ENCODE measurements at regions not wholly inside any gene's neighbourhood (a gene's known extent, or its start where the extent isn't known, plus 50 kb on each side); places are given as distances from the start of the nearest gene placed in this dataset.

DNA sequence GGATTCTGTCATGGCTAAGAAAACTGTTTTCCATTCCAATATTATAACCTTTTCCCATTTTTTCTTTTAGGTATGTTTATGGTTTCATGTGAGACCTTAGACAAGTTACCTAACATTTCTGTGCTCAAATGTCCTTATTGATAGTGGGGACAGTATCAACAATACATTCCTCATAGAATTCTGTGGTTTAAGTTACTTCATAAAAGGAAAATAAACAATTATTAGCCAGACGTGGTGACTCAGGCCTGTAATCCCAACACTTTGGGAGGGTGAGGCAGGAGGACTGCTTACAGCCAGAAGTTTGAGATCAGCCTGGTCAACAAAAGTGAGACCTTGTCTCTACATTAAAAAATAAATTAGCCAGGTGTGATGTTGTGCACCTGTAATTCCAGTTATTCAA lies 436.8 kb upstream of the CNTN4 start:
- Mint-ChIP-seq H3K9me3 (ENCODE audit: low read depth) (peaks cover 11% of the 10 kb centered on the region), H3K36me3 (ENCODE audit: low read depth) (no peaks in the 10 kb centered on the region), H3K27me3 (ENCODE audit: low read depth) (no peaks in the 10 kb centered on the region), H3K27ac (ENCODE audit: unreplicated experiment) (no peak overlapping the region), H3K4me1 (ENCODE audit: low read depth) (no peaks in the 10 kb centered on the region), H3K4me3 (ENCODE audit: unreplicated experiment) (no peak overlapping the region)
- TF ChIP-seq, protein P1, sequence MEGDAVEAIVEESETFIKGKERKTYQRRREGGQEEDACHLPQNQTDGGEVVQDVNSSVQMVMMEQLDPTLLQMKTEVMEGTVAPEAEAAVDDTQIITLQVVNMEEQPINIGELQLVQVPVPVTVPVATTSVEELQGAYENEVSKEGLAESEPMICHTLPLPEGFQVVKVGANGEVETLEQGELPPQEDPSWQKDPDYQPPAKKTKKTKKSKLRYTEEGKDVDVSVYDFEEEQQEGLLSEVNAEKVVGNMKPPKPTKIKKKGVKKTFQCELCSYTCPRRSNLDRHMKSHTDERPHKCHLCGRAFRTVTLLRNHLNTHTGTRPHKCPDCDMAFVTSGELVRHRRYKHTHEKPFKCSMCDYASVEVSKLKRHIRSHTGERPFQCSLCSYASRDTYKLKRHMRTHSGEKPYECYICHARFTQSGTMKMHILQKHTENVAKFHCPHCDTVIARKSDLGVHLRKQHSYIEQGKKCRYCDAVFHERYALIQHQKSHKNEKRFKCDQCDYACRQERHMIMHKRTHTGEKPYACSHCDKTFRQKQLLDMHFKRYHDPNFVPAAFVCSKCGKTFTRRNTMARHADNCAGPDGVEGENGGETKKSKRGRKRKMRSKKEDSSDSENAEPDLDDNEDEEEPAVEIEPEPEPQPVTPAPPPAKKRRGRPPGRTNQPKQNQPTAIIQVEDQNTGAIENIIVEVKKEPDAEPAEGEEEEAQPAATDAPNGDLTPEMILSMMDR (IDR thresholded peaks at IDR 0.05) = no peak
- DNase-seq (ENCODE audit: low spot score) = no peak

DNA sequence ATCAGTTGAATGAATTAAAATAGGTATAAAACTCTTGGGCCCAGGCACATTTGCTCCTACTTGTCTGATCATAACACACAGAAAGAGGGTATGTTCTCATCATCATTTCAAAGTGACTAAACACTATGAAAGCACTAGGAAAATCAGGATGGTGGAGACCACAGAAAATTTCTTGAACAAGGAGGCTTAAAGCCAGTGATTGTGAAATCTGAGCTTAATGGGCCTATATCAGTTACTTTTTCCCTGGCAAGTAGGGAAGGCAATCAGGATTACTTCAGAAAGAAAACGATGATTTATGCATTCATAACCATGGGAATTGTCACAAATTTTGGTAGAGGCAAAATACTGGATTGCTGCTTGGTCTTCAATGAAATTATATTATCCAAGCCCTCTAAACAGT lies 434.4 kb upstream of the CNTN4 start:
- H3K9me3 Mint-ChIP-seq (ENCODE audit: low read depth) = peaks cover 7% of the 10 kb centered on the region
- H3K36me3 Mint-ChIP-seq (ENCODE audit: low read depth) = no peaks in the 10 kb centered on the region

DNA sequence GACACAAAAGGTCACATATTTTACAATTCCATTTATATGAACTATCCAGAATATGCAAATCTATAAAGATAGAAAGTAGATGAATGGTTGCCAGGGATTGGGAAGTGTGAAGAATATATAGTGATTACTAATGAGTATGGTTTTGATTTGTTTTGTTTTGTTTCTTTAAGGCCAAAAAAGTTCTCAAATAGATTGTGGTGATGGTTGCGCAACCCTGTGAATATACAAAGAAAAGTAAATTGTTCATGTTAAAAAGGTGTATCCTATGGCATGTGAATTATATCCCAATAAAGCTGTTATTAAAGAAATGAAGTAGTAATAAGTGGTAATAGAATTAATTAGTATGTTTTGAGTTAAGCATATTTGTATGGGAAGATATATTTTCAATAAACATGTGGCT lies 431.8 kb upstream of the CNTN4 start:
- H3K27me3 Mint-ChIP-seq (ENCODE audit: low read depth) = no peaks in the 10 kb centered on the region
- no peaks in the 10 kb centered on the region for H3K36me3 Mint-ChIP-seq (ENCODE audit: low read depth)
- H3K9me3 Mint-ChIP-seq (ENCODE audit: low read depth) = peaks cover 8% of the 10 kb centered on the region
- H3K4me1 Mint-ChIP-seq (ENCODE audit: low read depth) = no peaks in the 10 kb centered on the region
- TF ChIP-seq, protein P1 (IDR thresholded peaks at IDR 0.05) = no peak
- H3K27ac Mint-ChIP-seq (ENCODE audit: unreplicated experiment) = no peak overlapping the region
- H3K4me3 Mint-ChIP-seq (ENCODE audit: unreplicated experiment) = no peak overlapping the region
- no peak for DNase-seq (ENCODE audit: low spot score)

More for the DNA sequence above, 434.4 kb upstream of the CNTN4 start:
- Mint-ChIP-seq H3K4me1 (ENCODE audit: low read depth) (no peaks in the 10 kb centered on the region), H3K27ac (ENCODE audit: unreplicated experiment) (no peak overlapping the region), H3K27me3 (ENCODE audit: low read depth) (no peaks in the 10 kb centered on the region), H3K4me3 (ENCODE audit: unreplicated experiment) (no peak overlapping the region)
- TF ChIP-seq, protein P1 (IDR thresholded peaks at IDR 0.05) = no peak
- no peak for DNase-seq (ENCODE audit: low spot score)

DNA sequence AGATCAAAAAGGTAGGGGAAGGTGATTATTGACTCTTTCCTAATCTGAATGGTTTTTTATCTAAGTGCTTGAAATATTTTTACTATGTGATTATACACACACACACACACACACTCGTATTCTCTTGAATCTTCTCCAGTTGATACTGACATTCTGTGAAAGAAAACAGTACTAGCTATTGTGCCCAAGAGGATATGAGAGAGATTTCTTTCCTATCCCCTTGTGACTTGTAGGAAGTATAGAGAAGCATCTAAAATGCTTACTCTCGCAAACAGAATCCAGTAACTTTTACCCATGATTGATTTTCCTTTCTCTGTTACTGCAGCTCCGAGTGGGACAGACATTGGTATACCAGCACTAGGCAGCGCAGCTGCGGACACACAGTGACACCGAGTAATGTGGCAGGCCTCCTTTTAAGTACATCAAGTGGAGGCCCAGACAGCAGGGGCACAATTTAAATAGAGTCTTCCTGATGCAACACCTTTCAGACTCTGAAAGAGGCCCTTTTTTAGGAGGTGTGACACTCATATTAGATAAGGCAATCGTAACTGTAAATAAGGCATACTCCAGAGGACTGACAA lies 421.0 kb upstream of the CNTN4 start:
- H3K9me3 Mint-ChIP-seq (ENCODE audit: low read depth) = peaks cover 32% of the 10 kb centered on the region
- H3K4me3 Mint-ChIP-seq (ENCODE audit: unreplicated experiment) = no peak overlapping the region
- DNase-seq (ENCODE audit: low spot score) = no peak
- TF ChIP-seq, protein P1 (IDR thresholded peaks at IDR 0.05) = no peak
- H3K4me1 Mint-ChIP-seq (ENCODE audit: low read depth) = no peaks in the 10 kb centered on the region
- H3K36me3 Mint-ChIP-seq (ENCODE audit: low read depth) = no peaks in the 10 kb centered on the region
- no peak overlapping the region for H3K27ac Mint-ChIP-seq (ENCODE audit: unreplicated experiment)
- H3K27me3 Mint-ChIP-seq (ENCODE audit: low read depth) = no peaks in the 10 kb centered on the region

DNA sequence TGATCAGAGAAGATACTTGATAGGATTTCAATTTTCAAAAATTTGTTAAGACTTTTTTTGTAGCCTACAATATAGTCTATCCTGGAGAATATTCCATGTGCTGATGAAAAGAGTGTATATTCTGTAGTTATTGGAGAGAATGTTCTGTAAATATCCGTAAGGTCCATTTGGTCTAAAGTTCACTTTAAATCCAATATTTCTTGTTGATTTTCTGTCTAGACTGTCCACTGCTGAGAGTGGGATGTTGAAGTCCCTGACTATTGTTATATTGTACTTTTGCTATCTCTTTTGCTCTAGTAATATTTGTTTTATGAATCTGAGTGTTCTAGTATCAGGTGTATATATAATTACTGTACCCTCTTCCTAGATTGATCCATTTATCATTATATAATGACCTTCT lies 406.2 kb upstream of the CNTN4 start:
- DNase-seq (ENCODE audit: low spot score) = no peak
- H3K9me3 Mint-ChIP-seq (ENCODE audit: low read depth) = peaks cover 28% of the 10 kb centered on the region
- H3K4me1 Mint-ChIP-seq (ENCODE audit: low read depth) = no peaks in the 10 kb centered on the region
- no peaks in the 10 kb centered on the region for H3K36me3 Mint-ChIP-seq (ENCODE audit: low read depth)
- no peak overlapping the region for H3K4me3 Mint-ChIP-seq (ENCODE audit: unreplicated experiment)
- H3K27me3 Mint-ChIP-seq (ENCODE audit: low read depth) = no peaks in the 10 kb centered on the region
- no peak overlapping the region for H3K27ac Mint-ChIP-seq (ENCODE audit: unreplicated experiment)
- TF ChIP-seq, protein P1 (IDR thresholded peaks at IDR 0.05) = no peak
